ENCODE measurements at regions not wholly inside any gene's neighbourhood (a gene's known extent, or its start where the extent isn't known, plus 50 kb on each side); places are given as distances from the start of the nearest gene placed in this dataset.

DNA sequence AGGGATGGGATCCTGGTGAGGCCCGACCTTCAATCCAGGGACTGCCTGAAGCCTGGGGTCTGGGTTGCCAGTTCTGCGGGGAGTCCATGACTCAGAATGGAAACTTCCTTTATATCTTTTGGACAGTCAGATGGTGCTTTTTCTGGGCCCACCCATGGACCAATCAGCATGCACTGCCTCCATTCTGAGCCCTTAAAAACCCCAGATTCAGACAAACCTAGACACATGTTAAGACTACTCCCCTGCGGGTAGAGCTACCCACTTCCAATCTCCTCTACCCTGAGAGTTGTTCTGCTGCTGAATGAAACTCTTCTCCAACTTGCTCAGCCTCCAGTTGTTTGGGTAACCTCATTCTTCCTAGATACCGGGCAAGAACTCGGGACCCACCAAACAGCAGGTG lies 1315.2 kb upstream of the MIR17HG start:
- DNase-seq (ENCODE audit: low read depth, low spot score) = no peak
- in situ Hi-C loops (cut with HindIII; ENCODE audit: low sequenced_read_pairs) = no loop called here
- TF ChIP-seq, protein P1, sequence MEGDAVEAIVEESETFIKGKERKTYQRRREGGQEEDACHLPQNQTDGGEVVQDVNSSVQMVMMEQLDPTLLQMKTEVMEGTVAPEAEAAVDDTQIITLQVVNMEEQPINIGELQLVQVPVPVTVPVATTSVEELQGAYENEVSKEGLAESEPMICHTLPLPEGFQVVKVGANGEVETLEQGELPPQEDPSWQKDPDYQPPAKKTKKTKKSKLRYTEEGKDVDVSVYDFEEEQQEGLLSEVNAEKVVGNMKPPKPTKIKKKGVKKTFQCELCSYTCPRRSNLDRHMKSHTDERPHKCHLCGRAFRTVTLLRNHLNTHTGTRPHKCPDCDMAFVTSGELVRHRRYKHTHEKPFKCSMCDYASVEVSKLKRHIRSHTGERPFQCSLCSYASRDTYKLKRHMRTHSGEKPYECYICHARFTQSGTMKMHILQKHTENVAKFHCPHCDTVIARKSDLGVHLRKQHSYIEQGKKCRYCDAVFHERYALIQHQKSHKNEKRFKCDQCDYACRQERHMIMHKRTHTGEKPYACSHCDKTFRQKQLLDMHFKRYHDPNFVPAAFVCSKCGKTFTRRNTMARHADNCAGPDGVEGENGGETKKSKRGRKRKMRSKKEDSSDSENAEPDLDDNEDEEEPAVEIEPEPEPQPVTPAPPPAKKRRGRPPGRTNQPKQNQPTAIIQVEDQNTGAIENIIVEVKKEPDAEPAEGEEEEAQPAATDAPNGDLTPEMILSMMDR (IDR thresholded peaks at IDR 0.05; ENCODE audit: low read depth, low read length) = no peak

DNA sequence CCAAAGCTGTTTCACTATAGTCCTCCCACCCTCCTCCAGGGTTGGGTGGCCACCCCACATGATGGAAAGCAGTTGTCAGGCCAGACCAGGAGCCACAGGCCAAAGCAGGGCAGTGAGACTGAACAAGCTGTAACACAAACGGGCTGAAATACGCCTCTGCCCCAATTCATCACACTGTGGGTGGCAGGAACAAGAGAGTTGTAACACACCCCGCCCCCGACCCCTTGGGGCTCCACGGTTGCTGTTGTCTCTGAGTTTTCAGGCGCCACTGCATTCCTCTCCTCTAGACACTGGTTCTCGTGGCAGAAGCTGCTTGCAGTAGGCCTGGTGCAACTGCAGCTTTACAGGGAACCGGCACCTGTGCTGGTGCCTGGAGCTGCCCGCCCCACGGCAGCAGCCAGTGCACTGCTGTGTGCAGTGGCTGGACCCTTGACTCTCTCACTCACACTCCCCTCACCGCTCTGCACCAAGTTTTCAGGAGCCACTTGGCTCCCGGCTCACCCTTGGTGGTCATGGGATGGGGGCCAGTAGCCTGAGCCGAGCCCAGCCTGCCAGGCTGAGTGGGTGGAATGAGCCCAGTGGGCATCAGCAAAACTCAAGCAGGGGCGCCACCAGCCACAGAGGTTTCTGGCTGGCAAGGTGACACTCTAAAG lies 1314.5 kb upstream of the MIR17HG start:
- in situ Hi-C loops (cut with HindIII; ENCODE audit: low sequenced_read_pairs) = no loop called here
- H3K4me3 ChIP-seq (ENCODE audit: low read depth, low read length) = no peak overlapping the region
- TF ChIP-seq, protein P1 (IDR thresholded peaks at IDR 0.05; ENCODE audit: low read depth, low read length) = no peak
- DNase-seq (ENCODE audit: low read depth, low spot score) = no peak

More for the DNA sequence above, 1315.2 kb upstream of the MIR17HG start:
- H3K4me3 ChIP-seq (ENCODE audit: low read depth, low read length) = no peak overlapping the region

DNA sequence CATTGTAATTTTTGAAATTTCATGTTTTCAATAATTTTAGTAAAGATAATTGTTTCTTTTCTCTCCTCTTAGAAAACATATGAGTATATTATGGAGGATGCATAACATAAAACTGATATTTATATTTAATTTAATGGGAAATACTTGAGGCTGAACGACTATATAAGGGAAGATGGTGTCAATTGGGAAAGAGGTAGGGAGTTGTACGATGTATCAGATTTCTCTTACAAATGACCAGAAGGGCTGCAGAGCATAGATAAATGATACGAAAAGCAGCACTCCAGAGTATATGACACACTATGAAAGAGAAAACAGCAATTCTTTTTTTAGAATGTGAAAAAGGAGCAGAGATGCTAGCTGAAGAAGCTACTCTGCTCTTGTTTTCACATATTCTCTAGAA lies 1308.0 kb upstream of the MIR17HG start:
- TF ChIP-seq, protein P1 (IDR thresholded peaks at IDR 0.05; ENCODE audit: low read depth, low read length) = no peak
- H3K4me3 ChIP-seq (ENCODE audit: low read depth, low read length) = no peak overlapping the region
- no peak for DNase-seq (ENCODE audit: low read depth, low spot score)
- in situ Hi-C loops (cut with HindIII; ENCODE audit: low sequenced_read_pairs) = no loop called here

DNA sequence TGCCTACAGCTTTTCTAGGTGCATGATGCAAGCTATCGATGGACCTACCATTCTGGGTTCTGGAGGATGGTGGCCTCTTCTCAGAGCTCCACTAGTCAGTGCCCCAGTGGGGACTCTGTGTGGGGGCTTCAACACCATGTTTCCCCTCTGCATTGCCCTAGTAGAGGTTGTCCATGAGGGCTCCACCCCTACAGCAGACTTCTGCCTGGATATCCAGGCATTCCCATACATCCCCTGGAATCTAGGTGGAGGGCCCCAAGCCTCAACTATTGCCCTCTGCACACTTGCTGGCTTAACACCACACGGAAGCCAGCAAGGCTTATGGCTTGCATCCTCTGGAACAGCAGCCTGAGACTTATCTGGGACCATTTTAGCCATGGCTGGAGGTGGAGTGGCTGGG lies 1299.9 kb upstream of the MIR17HG start:
- no peak overlapping the region for H3K4me3 ChIP-seq (ENCODE audit: low read depth, low read length)
- in situ Hi-C loops (cut with HindIII; ENCODE audit: low sequenced_read_pairs) = no loop called here
- no peak for DNase-seq (ENCODE audit: low read depth, low spot score)
- TF ChIP-seq, protein P1 (IDR thresholded peaks at IDR 0.05; ENCODE audit: low read depth, low read length) = no peak

DNA sequence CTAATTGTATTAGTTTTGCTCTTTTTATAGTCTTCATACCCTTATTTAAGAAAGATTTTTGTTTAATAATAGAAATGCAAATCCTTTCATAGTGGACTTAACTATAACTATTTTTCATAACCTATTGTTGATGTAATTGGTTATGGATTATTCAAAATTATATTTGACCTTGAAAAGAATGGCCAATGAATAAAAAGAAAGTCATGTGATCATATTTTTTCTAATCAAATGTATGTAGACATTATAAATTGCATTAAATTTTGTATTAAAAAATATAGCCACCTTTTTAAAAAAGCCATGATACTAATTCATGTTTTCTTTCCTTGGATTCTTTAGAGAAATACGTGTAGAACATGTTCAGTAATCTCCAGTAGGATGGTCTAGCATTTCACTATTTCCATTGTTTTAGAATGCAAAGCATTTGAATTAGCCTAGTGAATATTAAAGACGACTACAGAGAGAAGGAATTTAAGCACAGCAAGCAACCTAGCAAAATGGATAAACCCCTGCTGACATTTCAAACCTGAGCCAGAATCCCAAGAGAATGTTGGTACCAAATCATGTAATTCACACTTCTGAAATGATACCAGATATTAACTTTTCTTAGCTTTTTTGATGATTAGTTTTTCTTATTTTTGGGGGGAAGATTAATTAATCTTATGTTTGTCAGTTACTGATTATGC lies 1297.4 kb upstream of the MIR17HG start:
- in situ Hi-C loops (cut with HindIII; ENCODE audit: low sequenced_read_pairs) = no loop called here
- no peak for DNase-seq (ENCODE audit: low read depth, low spot score)
- H3K4me3 ChIP-seq (ENCODE audit: low read depth, low read length) = no peak overlapping the region
- TF ChIP-seq, protein P1 (IDR thresholded peaks at IDR 0.05; ENCODE audit: low read depth, low read length) = no peak

DNA sequence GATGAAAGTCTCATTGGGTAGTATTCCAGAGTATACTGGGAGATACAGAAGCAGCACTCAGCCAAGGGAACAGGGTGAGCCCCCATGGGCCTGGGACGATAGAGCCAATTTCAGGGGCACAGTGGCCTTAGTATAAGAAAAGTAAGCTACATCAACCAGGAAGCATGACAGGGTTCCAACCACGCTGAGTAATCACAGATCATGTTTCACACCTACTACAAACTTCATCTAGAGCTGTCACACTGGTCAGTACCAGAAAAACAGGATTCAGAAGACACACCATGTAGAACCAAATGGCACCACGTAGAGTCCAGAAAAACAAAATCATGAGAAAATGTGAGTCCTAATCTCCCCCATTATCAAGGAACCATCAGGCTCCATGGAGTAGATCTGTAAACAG lies 1292.4 kb upstream of the MIR17HG start:
- in situ Hi-C loops (cut with HindIII; ENCODE audit: low sequenced_read_pairs) = no loop called here
- DNase-seq (ENCODE audit: low read depth, low spot score) = peak; percentile 9
- no peak overlapping the region for H3K4me3 ChIP-seq (ENCODE audit: low read depth, low read length)
- TF ChIP-seq, protein P1 (IDR thresholded peaks at IDR 0.05; ENCODE audit: low read depth, low read length) = no peak

Data from astrocyte of the spinal cord (primary cell).